Raji (cell line): ENCODE measurements at regions not wholly inside any gene's neighbourhood (a gene's known extent, or its start where the extent isn't known, plus 50 kb on each side); places are given as distances from the start of the nearest gene placed in this dataset.

ENCODE experiments used
- POLR2A ChIP-seq: IDR thresholded peaks from 2 replicates; pipeline ENCODE4 v1.6.1; 2011; ENCODE audit warnings: low read depth, low read length, control low read depth; ENCODE audit not compliant: insufficient read depth

GRCh38 chr2:136188086-136188485 is 70.1 kb upstream of the CXCR4 start:
- no peak for TF ChIP-seq POLR2A

- TF ChIP-seq POLR2A = no peak
These were observed 68.2 kb upstream of the CXCR4 start for GRCh38 chr2:136185981-136186776.

- no peak for TF ChIP-seq POLR2A
These were observed 65.1 kb upstream of the CXCR4 start for GRCh38 chr2:136183097-136183496.

- no peak for TF ChIP-seq POLR2A
These were observed 64.4 kb upstream of the CXCR4 start for GRCh38 chr2:136182315-136182714.

- TF ChIP-seq POLR2A = no peak
These were observed 61.6 kb upstream of the CXCR4 start for GRCh38 chr2:136179602-136179975.

- TF ChIP-seq POLR2A = no peak
These were observed 61.1 kb upstream of the CXCR4 start for GRCh38 chr2:136178941-136179601.

DNA sequence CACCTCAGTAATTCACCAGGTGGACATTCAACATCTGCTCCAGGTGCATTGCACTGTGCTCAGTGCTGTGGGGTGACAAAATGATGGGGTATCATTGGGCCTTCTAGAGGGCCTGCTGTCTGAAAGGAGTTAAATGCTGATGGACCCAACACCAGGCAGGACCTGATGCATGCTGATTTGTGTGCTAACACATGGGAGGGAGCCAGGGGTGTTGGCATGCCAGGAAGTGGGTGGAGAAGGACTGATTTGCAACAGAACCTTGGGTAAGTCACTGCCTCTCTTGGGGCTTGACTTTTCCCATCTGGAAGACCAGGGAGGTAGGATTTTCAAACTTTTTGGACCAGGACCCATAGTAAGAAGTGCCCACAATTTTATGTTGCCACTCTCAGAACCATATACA is 57.9 kb upstream of the CXCR4 start:
- no peak for TF ChIP-seq POLR2A

- no peak for TF ChIP-seq POLR2A
These were observed 57.5 kb upstream of the CXCR4 start for GRCh38 chr2:136175466-136175865.

DNA sequence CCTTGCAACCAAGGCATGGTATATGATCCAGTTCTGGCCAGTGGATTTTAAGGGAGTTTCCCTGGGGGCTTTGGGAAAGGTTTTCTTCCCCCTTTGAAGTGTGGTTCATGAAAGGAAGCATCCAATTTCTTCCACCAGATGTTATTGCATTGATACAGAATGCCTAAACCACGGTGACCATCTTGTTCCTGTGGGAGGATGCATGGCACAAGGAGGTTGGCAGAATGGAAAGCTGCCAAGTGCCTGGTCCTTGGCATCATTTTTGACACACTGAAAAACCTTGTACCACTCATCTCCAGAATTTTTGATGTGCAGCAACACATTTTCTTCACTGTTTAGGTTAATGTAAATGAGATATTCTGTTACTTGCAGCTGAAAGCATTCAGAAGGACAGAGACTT is 55.2 kb upstream of the CXCR4 start:
- TF ChIP-seq POLR2A = no peak

DNA sequence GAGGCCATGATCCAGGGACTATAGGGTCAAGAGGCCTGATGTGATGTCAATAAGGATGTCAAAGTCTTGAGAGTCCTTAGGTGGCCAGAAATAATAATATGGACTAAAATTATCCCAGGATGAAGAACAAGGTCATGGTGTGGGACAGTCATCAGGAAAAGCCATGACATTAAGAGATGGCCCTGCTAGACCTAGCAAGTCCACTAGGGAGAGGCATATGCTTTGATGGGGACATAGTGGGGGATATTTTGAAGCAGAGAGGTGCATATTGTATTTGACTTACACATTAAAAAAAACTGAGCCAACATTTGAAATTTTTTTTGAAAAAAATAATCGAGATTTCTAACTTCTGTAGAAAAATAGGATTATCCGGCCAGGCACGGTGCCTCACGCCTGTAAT is 53.3 kb upstream of the CXCR4 start:
- TF ChIP-seq POLR2A = no peak

GRCh38 chr2:136168720-136169119 is 50.8 kb upstream of the CXCR4 start:
- no peak for TF ChIP-seq POLR2A

DNA sequence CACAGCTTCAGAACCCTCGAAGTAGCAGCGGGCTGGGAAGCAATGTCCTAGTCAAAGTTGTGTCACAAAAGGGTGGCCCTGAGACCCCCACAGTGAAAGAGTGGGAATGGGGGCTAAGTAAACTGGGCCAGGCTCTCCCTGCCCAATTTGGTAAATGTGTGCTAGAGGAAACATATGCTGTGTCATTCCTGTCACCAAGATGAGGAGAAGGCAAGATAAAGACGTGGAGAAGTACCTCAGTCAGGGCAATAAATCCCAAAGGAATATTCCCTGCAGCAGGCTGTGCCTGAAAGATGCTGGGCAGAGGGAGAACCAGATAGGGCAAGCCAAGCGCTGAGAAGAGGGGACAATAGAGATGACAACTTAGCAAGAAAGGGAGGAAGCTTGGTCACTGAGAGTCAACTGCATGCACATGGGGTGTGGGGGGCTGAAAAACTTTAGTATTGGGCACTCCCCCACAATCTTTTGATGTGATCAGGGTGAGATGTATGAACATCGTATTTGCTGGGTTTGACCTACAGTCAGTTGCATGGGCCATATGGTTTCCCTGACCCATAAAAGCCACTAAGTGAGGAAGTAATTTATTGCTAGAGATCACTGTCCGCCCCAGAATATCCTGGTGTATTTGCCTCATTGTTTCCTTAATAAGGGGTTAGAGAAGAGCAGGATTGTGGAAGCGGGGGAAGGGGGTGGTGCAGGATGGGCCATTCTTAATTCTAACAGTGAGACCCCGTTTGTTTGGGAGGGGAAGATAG is 49.9 kb upstream of the CXCR4 start:
- TF ChIP-seq POLR2A = no peak
